Right lobe of liver (tissue), 4 donors: ENCODE measurements at regions not wholly inside any gene's neighbourhood (a gene's known extent, or its start where the extent isn't known, plus 50 kb on each side); places are given as distances from the start of the nearest gene placed in this dataset.
"Not testable (repeated sequence)": the region's sequence is repeated elsewhere in the genome, so short reads cannot be mapped to it uniquely, and the experiment has no call there.

ENCODE experiments used
- POLR2A ChIP-seq: fragments of 450-650 bp; IDR thresholded peaks from one replicate; pipeline ENCODE4 v1.6.1; 2017; ENCODE audit warnings: antibody characterized with exemption, mild to moderate bottlenecking
- TF ChIP-seq, protein P1 (sequence below), 4 donors: fragments of 200-600 bp in 3 of 4; fragments of 450-650 bp in 1 of 4; IDR thresholded peaks; one replicate each; pipeline versions ENCODE4 v1.5.1 to v1.8.0; 2016 to 2022; ENCODE audit warnings: antibody characterized with exemption in 4 of 4, mild to moderate bottlenecking in 2 of 4
- donor health status: DM: no; HTN: no; CAD: no.
- donor health status: DM: no; HTN: no; CAD: no.
- donor health status: DM: no; HTN: yes; CAD: no.

DNA sequence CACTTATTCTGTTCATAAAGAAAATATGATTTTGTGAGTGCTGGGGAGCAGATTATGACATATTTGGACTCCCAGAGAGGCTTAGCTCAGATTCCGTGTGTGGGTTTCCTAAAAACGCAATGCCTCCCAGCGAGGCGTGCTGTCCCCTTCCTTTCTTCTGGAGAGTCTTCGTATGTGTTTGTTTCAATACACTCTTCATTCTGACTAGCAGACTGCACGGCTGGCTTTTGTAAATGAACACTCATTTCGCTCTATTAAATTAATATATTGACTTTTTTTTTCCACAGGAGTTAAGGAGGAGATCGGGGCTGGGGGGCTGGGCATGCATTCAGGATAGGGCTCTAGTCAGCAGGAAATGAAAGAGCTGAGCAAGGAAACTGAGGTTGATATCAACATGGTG lies 102.3 kb downstream of the KBTBD2 start:
- TF ChIP-seq, protein P1, sequence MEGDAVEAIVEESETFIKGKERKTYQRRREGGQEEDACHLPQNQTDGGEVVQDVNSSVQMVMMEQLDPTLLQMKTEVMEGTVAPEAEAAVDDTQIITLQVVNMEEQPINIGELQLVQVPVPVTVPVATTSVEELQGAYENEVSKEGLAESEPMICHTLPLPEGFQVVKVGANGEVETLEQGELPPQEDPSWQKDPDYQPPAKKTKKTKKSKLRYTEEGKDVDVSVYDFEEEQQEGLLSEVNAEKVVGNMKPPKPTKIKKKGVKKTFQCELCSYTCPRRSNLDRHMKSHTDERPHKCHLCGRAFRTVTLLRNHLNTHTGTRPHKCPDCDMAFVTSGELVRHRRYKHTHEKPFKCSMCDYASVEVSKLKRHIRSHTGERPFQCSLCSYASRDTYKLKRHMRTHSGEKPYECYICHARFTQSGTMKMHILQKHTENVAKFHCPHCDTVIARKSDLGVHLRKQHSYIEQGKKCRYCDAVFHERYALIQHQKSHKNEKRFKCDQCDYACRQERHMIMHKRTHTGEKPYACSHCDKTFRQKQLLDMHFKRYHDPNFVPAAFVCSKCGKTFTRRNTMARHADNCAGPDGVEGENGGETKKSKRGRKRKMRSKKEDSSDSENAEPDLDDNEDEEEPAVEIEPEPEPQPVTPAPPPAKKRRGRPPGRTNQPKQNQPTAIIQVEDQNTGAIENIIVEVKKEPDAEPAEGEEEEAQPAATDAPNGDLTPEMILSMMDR (IDR thresholded peaks at IDR 0.05) = not testable (repeated sequence)
- TF ChIP-seq POLR2A = not testable (repeated sequence)
